UCSD-AML1 (cell line): ENCODE measurements at regions not wholly inside any gene's neighbourhood (a gene's known extent, or its start where the extent isn't known, plus 50 kb on each side); places are given as distances from the start of the nearest gene placed in this dataset.
"Not testable (repeated sequence)": the region's sequence is repeated elsewhere in the genome, so short reads cannot be mapped to it uniquely, and the experiment has no call there.

Experiments used
- DNase-seq: peaks from one replicate; lab custom pipeline; 2025; ENCODE audit not compliant: unreplicated experiment; lab: John Stamatoyannopoulos, UW

DNA sequence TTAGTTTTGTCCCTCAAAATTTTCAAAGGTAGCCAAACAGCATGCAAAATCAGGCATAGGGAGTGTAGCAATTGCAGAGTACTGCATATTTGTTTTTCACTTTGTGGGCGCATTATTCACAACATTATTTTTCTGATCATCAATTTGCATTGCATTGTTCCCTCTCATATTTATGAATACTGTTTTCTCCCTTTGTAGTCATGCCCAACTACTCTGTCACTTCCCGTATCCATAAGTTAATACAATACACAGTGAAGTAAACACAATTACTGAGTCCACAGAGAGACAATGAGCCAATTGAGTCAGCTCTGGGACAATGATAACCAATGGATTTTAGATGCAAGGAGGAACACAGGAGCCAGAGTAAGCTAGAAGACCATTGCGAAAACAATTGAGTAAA, 944.0 kb upstream of the ADGRL4 start:
- no peak for DNase-seq

DNA sequence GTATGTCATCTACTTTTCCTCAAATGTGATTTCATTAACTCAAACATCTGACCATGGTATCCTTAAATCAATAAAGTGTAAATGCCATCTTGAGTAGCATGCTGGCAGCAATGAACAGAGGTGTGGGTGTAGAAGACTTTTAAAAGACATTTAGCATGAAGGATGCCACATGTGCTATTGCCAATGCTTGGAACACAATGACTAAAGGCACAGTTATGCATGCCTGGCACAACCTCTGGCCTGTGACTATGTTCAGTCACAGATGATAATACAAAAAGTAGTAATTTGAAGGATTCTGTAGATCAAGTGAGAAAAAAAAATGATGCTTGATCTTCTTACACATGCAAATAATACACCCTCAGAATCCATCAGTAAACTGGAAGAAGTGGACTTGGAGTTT, 938.9 kb upstream of the ADGRL4 start:
- no peak for DNase-seq

DNA sequence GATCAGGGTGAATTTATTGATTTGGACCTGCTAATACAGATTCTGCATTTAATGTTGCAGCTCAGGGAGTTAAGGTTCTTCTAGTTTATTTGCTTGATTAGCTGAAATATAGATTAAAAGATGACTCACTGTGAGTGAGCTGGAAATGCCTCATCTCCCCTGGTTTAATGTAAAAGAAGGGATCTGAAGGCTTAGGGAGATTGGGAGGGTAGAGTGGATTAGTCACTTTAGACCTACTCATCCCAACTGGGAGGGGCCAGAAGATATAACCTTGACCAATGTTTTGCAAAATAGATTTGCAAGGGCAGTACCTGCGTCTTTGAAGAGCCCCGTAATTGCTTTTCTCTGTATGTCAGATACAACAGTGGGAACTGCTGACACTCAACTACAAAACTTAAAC, 922.8 kb upstream of the ADGRL4 start:
- DNase-seq = no peak

DNA sequence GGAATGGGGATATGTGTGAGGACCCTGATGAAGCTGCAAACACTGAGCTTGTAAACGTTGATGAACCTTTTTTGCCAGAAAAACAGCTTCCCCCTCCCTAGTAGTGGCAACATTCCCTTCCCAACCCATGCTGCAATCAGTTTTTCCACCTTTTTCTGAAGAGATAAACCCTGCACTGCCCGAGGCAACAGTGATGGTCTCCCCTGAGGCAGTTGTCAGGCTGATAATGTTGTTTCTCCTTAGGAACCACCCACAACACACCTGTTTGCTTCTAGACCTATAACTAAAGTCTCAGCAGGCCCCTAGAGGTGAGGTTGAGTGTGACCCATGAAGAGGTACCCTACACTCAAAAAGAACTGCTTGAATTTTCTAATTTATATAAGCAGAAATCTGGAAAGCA, 922.4 kb upstream of the ADGRL4 start:
- DNase-seq = no peak

DNA sequence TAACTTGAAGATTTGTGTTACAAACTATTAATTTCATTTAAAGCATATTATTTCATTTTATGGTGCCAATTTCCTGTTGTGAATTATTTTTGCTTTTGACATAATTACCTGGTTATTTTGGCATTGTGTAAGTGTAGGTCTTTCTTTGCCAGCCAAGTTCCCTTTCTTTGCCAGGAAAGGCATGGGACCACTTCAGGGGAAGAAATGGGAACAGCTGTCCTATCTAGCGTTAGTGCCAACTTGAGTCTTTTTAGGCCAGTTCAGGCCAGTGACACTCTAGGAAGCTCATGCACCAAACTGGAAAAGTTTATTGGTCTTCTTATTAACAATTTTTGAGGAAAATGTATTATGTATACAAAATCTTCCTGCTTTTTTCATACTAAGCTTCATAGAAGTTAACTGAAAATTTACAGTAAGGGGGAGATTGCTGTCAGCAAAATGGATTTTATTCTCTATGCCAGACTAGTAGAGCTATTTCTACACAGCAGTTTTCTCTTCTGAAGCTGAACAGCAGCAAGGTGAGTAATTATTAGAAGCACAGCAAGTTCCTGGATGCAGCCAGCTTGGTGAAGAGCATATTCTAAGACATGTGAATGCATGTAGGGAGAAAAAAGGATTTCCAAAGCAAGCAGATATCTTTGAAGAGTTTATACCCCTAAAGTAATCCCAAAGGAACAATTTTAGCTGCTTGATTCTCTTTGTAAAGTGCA, 914.6 kb upstream of the ADGRL4 start:
- DNase-seq = no peak

DNA sequence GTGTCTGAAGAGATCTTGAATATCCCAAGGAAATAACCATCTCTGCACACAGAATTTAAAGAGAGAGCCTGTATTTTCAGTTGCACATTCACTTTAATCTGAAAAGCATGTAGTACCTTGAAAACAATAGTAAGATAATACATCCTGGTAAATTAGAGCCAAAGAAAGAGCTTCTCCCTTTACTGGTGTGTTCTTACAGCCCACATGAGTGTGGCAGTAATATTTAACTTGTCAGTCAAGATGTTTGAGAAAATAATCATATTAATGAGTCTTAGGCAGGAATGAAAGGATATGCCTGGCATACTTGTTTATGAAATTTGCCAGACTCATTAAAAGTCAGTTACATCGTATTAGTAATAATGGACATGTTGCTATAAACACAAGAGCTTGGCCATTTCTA, 908.4 kb upstream of the ADGRL4 start:
- no peak for DNase-seq

DNA sequence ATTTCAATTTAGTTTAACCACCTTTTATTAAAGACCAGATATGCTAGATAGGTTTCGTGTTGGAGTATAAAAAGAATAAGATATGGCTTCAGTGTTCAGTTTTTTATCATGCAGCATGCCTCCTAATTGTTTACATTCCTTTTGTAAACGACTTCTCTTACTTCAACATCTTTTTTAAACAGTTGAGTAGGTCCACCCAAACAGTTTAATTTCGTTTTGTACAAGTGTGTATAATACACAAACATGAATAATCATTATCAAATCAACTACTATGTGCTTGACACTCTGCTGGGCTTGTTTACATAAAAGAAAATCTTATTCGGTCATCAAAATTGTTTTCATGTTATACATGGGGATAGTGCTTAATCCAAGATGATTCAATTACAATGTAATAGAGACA, 906.3 kb upstream of the ADGRL4 start:
- DNase-seq = no peak

DNA sequence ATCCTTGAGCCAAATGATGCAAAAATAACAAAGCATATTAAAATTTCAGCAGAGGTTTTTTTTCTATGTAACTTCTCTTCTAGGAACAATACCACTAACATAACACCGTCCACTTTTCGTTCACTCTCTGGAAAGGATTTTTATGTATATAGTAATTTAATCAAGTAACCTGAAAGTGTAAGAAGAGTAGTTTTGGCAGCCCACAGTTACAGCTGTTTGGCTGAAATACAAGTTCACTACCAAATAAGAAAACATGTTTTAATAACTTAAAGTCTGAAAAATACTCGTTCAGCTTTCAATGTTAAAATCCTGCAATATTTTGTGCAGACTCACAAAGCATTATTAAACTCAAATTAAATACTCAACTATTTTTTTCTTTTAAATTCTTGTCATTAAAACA, 896.8 kb upstream of the ADGRL4 start:
- DNase-seq = no peak

DNA sequence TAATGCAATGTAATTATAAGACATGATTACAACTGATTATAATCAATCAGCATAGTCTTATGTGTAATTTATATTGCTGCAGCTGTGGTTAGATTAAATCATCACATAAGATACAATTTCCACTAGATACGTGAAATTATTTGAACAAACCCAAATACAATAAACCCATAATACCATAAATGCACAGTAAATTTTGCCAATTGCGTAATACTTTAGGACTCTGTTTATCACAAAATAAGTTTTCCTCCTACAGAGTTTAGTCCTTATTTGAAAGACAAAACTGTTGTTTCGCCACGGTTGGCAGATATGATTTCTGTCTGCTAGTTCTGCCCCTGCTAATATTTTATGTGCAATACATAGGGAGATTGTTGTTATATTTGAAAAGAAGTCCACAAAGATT, 895.9 kb upstream of the ADGRL4 start:
- DNase-seq = no peak

DNA sequence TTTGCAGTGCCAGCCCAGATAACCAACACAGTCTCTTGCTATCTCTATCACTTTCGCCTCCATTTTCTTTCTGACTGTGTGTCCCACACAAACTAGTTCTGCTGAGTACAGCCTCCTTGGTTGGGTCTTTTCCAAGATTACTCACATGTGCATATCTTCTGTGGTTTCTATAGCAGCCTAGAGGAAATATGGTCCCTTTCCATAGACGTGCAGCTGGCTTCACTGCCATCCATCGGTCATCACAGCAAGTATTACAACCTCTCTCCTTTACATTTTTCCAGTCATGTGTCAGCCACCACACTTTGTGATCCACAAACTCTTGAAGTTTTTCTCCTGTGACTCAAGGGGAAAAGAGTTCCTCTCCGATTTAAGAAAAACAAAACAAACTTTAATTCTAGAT, 893.4 kb upstream of the ADGRL4 start:
- DNase-seq = no peak

DNA sequence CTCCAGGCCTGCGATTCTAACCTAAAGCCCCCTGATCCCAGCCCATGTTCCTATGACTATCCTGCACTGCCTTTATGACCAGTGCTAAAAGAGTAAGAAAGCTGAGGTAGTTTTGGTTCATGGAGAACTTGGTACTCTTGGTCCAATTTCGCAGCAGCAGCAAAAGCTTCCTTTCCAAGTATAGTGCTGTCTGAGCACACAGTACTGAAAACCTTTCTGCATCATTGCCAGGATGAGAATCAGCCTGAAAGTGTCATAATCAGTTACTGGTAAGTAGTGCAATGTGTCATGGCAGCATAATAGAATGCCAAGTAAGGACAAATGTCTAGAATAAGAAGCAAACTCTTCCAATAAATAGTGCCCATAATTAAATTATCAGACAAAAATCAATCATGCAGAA, 889.6 kb upstream of the ADGRL4 start:
- DNase-seq = no peak

DNA sequence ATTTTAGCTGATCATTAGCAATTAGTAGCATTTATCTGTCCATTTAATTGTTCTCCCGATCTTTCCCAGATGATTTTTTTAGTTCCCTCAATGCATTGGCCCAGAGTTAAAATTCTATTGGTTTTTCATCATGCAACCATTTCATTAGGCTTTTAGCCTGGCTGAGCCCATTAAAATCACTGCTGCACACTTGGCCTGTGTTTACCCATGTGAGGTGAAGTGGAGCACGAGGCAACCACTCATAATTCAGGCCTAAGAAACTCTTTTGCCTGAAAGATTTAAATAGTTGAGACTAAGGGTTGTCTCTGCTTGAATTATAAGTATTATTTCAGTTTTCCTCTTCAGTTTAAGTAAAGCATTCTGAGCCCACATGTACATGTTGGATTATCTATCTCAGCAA, 889.0 kb upstream of the ADGRL4 start:
- DNase-seq = no peak

DNA sequence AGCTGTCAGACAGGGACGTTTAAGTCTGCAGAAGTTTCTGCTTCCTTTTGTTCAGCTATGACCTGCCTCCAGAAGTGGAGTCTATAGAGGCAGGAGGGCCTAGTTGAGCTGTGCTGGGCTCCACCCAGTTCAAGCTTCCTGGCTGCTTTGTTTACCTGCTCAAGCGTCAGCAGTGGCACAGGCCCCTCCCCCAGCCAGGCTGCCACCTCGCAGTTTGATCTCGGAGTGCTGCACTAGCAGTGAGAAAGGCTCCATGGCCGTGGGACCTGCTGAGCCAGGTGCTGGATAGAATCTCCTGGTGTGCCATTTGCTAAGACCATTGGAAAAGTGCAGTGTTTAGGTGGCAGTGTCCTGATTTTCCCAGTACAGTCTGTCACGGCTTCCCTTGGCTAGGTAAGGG, 887.6 kb upstream of the ADGRL4 start:
- DNase-seq = not testable (repeated sequence)

DNA sequence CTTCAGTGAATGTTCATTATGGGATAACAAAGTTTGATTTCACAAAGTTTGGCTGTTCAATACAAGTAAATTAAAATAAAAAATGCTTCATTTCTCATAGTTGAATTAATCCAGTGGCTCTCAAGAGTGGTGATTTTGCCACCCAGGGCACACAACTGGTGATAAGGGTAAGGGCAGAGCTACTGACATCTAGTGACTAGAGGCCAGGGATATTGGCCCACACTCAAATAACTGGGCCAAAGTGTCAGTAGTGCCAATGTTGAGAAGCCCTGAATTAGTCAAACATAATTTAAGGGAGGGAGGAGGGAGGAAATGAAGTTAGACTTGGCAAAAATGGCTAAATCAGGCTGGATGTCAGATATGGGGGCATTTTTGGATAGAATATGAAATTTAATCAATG, 880.5 kb upstream of the ADGRL4 start:
- DNase-seq = no peak

DNA sequence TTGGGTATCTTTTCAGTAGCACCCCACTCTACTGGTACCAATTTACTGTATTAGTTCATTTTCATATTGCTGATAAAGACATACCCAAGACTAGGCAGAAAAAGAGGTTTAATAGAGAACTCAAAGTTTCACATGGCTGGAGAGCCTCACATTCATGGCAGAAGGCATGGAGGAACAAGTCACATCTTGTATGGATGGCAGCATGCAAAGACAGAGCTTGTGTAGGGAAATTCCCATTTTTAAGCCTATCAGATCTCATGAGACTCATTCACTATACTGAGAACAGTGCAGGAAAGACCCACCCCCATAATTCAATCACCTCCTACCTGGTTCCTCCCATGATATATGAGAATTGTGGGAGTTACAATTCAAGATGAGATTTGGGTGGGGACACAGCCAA, 878.6 kb upstream of the ADGRL4 start:
- DNase-seq = no peak

DNA sequence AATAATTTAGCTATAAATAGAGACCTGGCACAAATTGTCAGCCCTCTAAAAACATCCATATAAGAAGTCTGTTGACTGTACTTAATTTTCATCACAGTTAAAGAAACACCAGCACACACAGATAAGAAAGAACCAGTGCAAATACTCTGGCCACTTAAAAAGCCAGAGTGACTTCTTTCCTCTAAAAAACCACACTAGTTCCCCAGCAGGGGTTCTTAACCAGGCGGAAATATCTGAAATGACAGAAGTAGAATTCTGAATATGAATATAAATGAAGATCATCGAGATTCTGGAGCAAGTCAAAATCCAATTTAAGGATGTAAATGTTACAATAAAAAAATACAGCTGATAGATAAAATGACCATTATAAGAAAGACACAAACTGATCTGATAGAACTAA, 870.6 kb upstream of the ADGRL4 start:
- DNase-seq = no peak

DNA sequence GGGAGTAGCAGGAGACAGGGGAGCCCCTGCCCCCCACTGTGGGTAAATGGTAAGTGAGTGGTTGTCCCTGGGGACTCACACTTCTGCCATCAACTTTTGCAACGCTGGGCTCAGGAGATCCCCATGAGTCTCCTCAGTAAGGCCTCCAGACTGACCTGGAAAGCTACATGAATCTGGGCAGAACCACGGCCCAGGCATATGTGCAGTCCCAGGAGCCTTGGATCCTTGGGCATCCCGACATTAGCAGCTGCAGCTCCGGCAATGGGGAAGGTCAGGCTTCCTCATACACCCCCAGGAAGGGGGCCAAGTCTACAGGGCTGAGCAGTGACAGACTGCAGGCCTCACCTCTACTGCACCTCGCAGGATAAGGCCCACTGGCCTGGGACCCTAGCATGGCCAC, 868.7 kb upstream of the ADGRL4 start:
- DNase-seq = no peak

DNA sequence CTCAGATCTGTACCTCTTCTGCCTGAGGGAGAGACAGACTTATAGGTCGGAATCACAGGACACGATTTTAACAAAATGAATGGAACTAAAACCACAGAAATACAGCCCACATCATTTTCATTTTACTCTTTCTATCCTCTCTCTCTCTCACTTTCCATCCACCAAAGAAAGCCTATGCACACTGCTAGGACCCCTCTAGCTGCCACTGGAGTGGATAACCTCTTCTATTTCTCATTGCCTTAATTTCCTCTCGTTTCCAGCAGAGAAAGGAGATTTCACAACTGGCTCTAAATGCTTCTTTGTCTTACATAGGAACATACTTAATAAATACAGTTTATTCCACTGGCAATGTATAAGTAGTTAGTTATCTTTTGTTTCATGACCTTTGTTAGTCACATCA, 867.8 kb upstream of the ADGRL4 start:
- no peak for DNase-seq

DNA sequence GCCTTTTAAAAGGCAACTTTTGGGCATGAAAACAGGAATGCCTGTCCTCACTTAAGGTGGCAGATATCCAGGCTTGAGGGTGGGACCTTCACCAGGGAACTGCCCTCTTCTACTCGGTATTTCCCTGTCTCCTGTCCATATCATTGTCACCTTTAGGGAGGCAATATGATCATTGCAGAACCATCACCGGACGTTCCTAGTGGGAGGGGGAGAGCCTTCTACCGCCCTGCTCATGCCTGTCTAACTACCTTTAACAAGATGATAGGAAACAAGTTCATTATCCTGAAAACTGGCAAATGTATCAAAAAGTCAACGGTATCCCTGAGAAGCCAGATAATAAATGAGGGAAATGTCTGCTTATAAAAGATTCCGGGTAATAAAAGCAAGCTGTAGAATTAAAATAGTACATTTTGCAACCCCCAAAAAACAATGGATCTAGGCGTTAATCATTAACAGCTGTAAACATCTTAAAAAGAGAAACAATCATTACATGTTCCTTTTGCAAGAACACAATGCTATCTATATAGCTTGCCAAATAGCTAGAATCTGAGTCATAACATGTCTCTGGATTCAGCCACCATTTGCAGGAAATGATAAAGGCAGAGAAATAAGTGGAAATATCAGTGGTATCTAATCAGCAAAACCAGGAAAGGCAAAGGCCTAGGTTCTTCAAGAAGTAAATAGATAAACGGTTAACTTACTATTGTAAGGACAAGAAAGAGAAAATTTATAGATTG, 852.9 kb upstream of the ADGRL4 start:
- DNase-seq = no peak

DNA sequence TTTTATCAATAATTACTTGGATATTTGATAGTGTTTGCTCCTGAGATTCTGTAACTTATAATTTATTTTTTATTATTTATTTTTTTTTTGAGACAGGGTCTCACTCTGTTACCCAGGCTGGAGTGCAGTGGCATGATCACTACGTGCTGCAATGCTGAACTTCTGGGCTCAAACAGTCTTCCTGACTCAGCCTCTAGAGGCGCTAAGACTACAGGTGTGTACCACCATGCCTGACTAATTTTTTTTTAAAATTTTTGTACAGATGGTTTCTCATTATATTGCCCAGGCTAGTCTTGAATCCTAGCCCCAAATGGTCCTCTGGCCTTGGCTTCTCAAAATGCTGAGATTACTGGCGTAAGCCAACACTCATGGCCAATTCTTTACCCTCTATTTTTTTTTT, 845.5 kb upstream of the ADGRL4 start:
- DNase-seq = no peak

DNA sequence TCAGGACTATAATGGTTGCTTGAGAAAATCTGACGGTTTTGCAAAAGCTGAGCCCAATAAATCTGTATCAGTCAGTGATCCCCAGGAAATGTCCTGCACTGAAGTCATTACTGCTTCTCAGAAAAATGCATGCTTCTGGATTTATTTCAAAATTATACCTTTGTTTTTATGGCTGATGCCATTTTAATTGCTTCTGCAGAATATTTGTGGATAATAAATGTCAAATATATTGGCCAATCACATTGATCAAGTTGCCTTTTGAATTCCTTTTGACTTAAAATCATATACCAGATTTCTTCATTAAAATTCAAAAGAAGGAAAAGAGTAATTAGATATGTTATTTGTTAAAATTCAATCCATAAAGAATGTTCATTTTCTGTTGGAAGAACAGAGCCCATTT, 842.9 kb upstream of the ADGRL4 start:
- DNase-seq = no peak

DNA sequence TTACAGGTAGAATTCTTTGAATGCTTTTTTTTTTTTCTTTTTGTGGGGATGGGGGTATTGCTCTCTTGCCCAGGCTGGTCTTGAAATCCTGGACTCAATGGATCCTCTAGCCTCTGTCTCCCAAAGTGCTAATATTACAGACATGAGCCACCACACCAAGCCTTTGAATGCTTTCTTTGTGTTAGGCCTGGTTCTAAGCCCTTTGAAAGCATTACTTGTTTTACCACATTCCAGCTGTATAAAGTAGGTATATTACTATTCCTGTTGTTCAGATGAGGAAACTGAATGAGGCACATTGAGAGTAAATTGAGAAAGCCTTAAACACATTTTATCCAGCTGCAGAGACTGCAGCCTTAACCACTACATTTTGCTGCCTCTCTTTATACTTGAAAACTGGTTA, 841.8 kb upstream of the ADGRL4 start:
- DNase-seq = no peak

DNA sequence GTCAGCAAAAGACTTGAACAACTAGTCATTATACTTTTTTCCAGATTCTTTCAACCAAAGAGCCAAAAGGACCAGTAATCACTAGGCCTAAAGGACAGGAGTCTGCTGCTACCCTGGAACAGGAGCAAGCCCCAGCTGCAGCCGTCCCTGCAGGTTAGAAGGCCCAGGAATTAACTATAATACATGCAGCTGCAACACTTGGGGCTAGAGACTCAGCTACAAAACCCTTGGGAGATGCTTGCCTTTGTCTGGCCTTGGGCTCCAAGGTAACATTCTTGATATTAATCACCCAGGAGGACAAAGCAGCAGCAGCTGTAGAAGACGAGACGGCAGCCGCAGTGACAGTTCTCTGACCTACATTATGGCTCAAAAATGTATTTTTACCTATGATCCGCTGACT, 841.2 kb upstream of the ADGRL4 start:
- DNase-seq = no peak
